ENCODE measurements at regions not wholly inside any gene's neighbourhood (a gene's known extent, or its start where the extent isn't known, plus 50 kb on each side); places are given as distances from the start of the nearest gene placed in this dataset.

- no peak for DNase-seq
Observed at GRCh38 chr5:113917997-113918396, 404.5 kb downstream of the YTHDC2 start.

DNA sequence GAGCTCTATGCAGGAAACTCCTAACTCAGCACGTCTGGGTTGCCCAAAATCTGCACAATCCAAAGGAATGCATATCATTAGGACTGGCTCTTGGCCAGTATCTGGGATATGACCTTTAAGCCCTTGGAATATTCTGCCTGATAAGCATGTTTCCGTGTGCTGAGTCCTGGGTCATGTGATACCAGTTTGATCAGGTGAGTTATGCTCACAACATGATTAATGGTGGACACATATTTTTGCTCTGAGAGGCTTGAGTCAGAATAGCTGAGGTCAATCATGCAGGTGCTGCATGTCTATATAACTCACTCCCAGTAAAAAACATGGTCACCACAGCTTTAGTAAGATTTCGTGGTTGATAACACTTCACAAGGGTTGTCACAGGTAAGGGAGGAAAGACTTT, 408.8 kb downstream of the YTHDC2 start:
- DNase-seq = no peak

DNA sequence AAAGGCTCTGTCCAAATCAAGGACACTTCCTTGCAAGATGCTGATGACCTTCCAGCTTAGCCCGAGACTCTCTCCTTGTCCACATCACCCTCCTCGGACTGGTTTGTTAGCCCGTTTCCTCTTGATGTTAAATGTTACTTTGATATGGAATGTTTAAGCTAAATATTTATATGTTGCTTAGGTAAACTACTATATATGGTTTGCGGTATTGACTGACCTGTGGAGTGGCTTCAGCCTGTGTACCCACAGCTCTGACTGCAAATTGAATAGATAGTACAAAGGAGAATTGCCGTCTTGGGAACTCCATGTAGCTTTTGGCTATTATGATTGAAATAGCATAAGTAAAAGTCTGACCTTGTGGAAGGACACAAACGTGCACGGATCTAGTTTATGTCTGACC, 422.0 kb downstream of the YTHDC2 start:
- no peak for DNase-seq

- DNase-seq = no peak
Observed at GRCh38 chr5:113937301-113937700, 423.8 kb downstream of the YTHDC2 start.

DNA sequence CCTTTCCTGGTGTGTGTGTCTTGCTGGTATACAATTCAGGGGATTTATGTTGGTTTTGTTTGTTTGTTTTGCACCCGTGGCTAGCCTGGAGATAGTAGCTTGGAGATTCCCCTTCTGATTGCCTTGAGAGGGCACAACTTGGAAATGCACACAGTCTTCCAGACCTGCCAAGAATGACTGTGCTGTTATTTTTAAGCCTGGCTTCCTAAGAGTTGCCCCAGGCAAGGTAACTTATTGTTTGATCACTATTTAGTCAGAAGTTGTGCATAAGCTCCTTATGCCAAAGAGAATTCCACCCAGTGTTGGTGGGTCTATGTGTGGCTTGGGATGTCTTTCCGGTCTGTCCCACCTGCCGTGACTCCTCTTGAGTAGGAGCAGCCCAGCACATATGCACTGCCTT, 421.9 kb upstream of the KCNN2 start:
- DNase-seq = no peak

DNA sequence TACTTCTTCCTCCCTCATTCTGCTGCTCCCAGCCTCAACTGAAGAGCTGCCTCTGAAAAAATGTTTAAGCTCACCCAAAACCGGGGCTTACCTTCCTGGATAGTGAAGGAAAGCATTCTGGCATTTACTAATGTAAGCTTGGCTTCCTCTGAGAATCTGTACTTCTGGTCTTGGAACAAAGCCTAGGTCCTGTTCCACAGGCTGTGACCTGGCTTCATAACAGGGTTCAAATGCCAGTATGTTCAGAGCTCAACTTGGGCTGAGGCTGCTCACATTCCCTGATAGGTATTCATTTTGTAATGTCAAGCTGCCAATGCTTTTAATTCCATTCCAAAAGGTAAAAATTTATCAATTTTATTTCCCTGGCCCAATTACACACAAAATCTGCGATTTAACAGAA, 411.7 kb upstream of the KCNN2 start:
- DNase-seq = no peak

DNA sequence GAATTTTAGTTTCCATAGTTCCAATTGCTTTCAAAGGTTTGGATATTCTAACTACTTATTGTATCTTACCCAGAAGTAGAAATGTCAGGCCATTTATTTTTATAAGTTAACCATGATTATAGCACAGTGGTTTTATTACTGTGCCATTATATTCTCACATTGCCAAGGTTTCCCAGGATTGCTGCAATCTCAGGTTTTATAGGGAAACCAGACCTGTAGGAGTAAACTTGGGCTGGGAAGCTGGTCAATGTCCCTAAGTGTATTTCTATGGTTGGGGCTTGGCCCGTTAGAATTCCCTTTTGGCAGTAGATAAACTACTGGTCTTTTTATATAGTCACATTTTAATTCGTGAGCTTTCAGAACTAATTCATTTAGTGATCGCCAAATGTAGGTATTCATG, 396.6 kb upstream of the KCNN2 start:
- DNase-seq = no peak

DNA sequence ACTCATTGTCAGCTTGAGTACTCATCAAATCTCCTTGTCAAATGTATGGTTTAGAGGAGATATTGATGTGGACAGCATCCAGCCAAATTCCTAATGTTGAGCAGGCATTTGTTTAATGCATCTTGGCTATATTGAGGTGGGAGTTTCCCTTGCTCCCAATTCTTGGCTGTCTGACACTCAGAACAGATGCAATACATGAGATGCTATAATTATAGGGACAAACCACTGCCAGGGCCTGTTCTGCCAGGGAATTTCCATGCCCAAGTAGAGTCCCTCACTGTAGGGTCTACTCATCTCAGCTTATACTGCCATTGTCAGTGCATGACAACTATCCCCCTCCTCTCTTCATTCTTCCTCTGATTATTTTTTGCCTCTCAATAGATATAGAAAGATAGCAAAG, 392.0 kb upstream of the KCNN2 start:
- no peak for DNase-seq

DNA sequence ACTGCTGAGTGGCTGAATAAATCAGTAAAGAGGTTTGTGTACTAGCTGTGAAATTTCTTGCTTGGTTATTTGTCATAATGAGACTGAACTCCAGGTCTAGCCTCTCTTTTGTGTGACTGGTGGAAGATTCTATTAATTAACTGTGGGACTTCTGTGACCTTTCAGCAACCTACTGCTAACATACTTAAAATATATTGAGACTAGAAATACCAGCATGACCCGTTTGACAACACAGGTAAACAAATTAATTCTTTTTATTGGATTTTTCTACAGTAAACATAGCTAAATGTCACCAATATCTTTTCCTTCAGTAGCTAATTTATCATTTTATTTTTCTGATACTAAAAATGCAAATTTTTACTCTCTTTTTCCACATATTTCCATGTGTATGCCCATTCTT, 390.4 kb upstream of the KCNN2 start:
- DNase-seq = no peak

DNA sequence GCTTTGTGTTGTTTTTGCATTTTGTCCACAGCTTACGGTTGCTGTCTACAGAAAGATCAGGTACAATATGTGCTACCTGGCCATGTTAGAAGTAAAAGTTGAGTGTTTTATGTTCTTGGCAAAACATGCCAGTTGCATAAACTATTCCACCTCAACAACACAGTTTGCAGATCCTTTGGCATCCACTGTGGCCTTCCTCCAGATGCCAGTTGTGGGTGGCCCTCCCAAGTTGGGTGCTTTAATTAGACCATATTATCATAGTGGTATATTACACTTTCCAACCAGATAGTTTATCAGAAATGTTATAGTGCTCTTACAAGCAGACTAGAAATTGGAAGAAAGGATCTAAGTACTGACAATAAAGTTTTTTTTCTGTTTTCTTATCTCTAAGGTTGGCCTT, 386.9 kb upstream of the KCNN2 start:
- no peak for DNase-seq

DNA sequence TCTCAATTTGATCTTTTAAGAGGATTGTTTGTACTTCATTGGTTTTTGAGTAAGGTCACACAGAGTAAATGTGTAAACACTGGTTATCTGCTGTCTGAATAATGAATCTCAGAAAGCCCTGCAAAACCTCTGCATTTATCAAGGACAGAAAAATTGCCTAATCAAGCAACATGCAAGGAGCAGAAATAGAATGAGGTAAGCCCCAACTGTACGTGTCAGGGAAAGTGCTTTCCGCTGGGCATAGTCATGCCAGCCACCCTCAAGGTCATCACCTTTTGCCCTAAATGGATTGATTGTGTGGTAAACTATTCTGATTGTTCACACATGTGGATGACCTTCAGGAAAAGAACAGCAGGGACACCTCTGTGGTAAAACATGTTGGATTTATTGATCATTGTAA, 376.9 kb upstream of the KCNN2 start:
- no peak for DNase-seq

- no peak for DNase-seq
Observed at GRCh38 chr5:113985505-113985904, 376.4 kb upstream of the KCNN2 start.

GRCh38 chr5:113989278-113989912, 372.5 kb upstream of the KCNN2 start:
- no peak for DNase-seq

- DNase-seq = no peak
Observed at GRCh38 chr5:113989913-113990305, 372.0 kb upstream of the KCNN2 start.

DNA sequence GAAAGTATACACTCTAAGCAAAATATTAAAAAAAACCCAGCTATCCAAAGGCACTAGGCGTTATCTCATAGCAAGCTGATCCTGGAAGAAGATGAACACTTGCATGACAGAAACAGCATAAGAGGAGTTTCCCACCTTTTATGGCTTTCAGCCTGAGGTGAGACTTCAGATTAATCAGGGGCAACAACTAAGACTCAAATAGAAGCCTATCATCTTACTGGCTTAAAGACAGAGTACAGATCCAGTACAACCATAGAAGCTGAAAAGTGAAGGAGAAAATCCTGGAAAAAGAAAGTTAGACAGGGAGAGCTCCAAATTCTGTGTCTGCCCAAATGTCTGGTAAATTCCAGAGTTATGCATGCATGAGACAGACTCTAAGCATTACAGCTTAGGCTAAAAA, 360.8 kb upstream of the KCNN2 start:
- DNase-seq = no peak

GRCh38 chr5:114006582-114006981, 355.3 kb upstream of the KCNN2 start:
- no peak for DNase-seq

- no peak for DNase-seq
Observed at GRCh38 chr5:114007678-114008077, 354.2 kb upstream of the KCNN2 start.

DNA sequence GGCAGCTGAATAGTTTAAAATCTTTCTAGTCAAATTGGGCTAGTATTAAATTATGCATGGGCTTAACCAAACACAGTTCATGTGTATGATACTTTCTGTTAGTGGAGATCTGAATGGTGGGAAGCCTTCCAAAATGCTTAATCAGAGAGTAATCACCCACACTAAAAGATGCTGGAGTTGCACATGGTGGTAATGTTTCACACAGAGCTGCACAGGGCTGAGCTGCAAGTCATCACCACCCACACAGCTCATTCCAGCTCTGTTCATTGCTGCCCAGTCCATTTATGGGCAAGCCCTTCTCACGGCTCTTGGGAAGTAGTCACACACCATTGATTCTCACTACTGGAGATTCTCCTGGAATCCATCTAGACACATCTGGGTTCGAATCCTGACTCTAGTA, 351.5 kb upstream of the KCNN2 start:
- DNase-seq = no peak

DNA sequence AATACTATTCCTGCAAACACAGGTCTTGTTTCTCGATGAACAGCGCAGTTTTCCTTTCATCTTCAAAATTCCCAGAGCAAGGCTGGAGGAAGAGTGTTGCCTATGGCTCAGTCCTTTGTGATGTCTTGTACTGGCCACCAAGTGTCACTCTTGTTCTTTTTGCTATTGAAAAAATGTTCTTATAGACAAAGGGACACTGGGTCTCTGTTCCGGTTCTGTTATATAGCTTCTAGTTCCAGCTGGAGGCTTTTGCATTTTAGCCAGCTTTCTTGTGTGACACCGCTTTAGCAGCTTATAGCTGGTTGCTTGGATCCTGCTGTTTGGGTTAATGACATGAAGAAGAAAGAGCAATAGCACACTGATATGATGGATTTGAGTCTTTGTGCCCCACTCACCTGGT, 343.7 kb upstream of the KCNN2 start:
- no peak for DNase-seq

DNA sequence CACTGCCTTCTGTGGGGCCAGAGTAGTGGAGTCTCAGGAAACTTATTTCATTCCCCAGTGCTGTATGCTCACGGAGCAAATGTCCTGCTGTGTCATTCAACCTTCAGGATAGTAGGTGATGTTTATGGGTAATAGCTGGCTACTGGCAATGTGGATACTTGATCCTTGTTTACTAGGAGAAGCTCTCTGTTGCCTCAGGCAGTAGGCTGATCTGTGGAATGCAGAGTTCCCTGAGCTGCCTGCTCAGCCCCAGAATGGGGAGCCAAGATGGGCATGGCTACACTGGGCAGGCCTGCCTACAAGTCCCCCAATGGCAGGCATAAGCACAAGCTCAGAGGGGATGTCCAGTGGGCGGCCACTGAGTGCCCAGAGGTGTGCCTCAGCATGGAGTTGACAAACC, 323.1 kb upstream of the KCNN2 start:
- DNase-seq = no peak

DNA sequence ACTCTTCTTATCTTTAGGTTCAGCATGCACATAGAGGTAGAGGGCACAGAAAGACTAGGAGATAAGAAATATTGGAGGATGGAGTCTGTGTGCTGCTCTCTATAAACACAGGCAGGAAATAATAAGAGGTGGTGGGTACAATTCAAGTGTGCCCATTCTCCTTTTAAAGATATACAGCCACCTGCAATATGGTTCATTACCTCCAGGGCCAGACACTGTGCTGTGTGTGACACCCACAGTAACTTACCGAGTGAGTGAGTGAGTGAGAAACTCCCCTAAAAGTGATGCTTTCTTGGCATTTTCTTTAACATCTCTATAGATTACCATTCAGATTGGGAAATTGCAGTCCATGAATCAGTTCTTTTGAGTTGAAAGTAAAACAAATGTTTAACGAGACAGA, 311.8 kb upstream of the KCNN2 start:
- DNase-seq = no peak

DNA sequence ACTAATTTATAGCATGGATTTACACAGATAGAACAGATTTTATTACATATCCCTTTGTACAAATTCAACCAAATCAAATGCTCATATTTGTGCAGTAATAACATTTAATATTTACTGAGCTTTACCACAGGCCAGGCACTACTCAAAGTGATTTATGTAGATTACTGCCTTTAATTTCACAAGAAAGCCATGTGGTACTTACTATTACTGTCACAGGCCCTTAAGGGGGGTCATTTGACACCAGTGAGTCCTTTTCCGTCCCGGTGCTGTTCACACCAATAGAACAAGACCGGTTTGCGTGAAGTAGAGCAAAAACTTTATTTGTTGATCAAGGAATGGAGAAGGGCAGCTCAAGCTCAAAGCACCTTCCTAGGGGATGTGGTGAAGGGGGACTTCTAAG, 308.5 kb upstream of the KCNN2 start:
- no peak for DNase-seq

GRCh38 chr5:114054594-114054993, 307.3 kb upstream of the KCNN2 start:
- no peak for DNase-seq

DNA sequence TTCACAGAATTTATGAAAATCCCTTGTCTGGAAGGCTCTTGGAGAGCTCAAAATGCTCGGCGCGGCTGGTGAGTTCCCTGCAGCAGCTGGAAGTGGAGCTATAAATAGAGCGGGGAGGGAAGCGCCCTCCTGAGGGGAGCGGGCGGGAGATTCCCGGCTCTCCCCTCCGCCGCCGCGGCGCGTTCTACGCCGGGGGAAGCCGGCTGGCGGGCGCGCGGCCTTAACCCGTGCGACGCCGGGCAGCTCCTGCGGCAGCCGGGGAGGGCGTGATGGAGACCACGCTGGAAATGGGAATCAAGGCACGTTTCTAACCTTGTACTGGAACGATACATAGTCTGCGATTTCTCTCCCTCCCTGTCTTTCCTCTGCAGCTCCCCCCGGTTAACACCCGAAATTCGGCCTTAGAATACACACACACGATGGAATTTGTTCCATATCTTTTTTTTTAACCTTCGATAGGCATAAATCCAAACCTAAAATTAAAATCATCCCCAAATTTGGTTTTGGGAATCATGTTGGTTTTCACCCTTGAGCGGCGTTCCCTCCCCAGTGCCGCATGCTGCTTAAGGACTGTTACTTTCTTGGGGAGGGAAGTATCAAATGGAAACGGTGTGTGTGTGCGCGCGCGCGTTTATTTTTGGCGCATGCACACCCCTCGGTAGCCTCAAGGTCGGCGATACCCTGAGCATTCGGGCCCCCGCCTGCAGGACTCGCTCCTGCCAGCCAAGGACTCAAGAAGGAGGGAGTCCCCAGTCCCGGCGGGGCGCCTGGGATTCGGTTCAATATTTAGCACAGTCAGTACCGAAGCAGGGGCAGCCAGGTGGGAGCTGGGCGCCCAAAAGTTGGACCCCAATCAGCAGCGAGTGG, 306.3 kb upstream of the KCNN2 start:
- peak; percentile 49 for DNase-seq

DNA sequence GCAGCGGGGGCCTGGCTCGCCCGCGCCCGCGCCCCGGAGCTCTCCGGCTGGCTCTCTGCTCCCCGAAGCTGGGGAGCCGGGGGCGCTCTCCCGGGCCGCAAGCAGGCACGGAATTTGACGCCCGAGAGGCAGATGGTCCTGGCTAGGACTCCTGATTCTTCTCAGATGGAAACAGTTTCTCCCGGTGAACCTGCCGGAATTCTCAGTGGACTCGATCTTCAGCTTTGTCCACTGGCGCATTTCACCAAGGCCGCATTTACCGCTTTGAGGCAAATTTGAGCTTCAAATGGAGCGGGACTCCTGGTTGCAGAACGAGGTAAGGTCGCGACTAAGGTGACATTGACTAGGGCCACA, 305.7 kb upstream of the KCNN2 start:
- DNase-seq = no peak

Data from DMS 273 treated with DMSO at 0.1 percent for 48 hours (cell line).